ENCODE measurements at regions not wholly inside any gene's neighbourhood (a gene's known extent, or its start where the extent isn't known, plus 50 kb on each side); places are given as distances from the start of the nearest gene placed in this dataset.
"Not testable (repeated sequence)": the region's sequence is repeated elsewhere in the genome, so short reads cannot be mapped to it uniquely, and the experiment has no call there.

DNA sequence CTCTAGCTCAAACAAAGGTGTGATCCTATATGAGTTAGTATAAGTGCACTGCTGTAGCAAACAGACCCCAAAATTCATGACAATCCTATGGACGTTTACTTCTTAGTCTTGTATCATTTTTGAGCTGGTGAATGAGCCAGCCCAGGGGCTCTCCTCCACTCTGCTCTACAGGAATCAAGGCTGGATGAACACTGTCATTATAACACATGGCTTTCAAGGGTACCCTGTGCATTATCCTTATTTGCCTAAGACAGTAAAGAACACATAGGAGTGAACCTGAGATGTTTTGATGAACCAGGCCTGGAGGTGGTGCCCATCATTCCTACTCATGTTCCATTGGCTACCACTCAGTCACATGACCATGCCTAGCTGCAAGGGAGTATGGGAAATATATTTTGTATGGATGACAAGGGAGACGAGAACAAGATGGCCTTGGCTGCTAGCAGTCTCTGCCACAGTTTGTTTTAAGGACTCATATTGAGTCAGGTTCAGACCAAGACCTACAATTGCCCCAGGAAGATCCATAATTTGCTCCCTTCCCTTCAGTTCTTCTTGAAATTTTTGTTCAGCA is 107.4 kb upstream of the HES1 start:
- no peak for DNase-seq

- no peak for DNase-seq
Observed at GRCh38 chr3:194029846-194030245, 106.1 kb upstream of the HES1 start.

DNA sequence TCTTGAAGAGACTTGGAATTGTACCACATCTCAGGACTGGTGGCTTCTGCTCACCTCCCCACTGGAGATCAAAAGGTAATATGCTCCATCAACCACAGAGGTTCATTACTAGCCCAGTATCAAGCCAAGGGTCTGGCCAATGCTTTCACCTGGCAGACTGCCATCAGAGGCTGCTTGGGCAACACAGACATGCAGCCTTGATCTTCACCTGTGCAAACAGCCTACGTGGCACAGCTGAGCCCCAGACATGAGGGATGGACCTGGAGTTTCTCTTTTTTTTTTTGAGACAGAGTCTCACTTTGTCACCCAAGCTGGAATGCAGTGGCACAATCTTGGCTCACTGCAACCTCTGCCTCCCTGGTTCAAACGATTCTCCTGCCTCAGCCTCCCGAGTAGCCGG is 105.6 kb upstream of the HES1 start:
- no peak for DNase-seq

- no peak for DNase-seq
Observed at GRCh38 chr3:194031349-194031748, 104.6 kb upstream of the HES1 start.

DNA sequence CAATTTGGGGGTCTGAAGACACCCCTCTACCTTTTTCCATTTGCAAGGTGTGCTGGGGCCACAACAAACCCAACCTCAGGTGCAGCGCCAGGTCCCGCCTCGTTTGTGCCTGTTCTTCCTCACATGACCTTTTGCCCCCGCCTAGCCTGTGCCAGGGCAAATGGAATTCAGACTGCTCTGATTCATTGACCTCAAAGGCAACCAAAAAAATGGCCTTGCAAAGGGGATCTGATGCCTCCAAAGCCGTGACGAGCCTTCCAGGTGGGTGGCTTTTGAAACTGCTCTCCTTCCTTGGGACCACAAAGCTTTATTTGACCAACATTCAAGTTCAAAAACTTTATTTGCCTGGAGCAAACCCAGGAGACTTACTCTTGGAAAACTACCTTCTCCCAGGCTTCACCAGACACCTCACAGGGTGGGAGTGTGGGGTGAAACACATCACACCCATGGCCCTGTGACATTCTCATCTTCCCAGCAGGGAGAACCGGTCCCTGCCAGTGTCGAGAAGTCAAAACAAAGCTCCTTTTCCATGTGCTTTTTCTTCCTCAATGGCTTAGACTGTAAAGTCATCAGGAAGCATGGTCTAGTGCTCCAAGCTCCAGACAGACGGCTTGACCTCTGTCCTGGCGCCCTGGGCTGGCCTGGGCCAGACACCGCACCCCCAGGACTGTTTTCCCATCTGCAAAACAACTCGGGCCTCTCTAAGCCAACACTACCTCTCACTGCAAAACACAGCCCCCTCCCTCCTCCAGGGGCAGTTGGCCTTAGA is 103.9 kb upstream of the HES1 start:
- no peak for DNase-seq

DNA sequence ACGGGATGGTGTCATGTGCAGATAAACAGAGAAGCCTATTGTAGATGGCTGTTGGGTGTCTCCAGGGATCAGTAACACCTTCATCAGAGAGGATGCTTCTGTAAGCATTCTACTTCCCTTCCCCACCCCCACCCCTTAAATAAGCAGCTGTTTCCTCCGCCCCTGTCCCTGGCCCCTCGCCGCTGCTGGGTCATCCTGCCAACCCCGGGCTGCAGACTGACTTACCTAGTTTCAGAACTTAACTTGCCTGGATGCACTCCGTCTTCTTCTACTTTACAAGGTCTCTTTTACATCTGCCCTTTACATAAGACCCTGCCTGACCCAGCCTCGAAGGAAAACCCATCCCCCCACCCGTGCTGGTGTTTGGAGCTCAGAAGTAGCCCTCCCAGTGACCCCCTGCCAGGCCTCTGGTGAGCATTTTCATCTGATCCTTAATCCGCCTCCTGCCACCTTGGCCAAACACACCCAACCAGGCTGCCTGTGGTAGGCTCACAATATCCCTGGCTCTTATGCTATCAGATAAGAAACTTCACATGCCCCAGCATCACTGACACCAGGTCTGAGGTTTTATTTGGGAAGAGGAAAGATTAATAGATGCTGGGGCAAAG is 103.0 kb upstream of the HES1 start:
- no peak for DNase-seq

GRCh38 chr3:194034346-194035336 is 101.3 kb upstream of the HES1 start:
- no peak for DNase-seq

DNA sequence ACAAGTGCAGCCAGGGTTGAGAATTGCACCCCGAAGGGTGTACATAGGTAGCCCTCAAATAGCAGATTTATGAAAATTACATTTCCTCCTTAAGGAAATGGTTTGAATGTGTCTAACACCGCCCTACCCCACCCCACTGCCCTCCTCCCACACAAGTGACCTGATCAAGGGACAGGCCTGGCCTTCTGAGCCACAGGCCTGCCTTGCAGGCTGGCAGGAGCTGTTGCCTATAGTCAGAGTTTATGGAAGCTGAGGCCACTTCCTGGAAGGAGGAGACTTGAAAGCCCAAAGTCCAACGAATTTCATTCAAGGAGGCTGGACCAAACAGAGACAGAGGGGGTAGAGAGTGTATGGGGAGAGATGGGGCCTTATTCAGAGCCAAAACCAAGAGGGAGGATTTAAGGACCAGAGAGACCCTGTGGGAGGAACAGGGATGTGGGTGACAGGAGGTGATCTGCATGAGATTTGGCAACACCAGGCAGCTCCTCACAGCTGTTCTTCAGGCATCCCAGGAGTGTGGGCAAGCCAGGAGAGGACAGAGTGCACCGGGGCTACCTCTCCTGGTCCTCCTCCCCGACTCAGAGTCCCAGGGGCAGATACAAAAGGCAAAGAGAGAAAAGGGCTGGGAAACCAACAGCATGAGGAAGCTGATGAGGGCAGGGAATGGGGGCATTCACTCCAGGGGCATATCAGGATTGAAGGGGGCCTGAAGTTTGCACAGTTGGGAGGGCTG is 100.4 kb upstream of the HES1 start:
- no peak for DNase-seq

DNA sequence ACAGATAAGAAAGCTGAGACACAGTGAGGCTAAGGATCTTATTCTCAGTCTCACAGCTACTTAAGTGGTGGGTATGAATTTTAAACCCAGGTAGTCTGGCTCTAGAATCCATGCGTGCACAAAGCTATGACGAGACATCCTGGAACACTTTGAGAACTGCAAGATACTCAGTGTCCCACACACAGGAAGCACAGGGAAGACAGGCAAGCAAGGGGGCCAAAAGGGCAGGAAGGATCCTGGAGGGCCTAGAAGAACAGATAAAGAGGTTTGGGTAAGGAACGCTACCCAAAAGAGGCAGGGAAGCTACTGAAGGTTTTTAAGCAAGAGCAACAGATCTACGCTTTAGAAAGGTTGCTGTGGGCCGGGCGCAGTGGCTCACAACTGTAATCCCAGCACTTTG is 99.1 kb upstream of the HES1 start:
- no peak for DNase-seq

DNA sequence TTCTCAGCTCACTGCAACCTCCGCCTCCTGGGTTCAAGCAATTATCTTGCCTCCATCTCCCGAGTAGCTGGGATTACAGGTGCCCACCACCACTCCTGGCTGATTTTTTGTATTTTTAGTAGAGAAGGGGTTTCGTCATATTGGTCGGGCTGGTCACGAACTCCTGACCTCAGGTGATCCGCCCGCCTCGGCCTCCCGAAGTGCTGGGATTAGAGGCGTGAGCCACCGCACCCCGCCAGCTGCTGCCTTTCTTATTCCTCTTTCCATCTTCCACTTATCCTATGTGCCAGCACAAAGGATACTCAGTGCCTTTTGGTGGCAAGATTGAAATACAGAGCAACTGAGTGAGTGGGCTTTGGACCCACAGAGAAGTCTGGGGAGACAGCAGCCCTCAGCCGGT is 97.6 kb upstream of the HES1 start:
- DNase-seq = not testable (repeated sequence)

DNA sequence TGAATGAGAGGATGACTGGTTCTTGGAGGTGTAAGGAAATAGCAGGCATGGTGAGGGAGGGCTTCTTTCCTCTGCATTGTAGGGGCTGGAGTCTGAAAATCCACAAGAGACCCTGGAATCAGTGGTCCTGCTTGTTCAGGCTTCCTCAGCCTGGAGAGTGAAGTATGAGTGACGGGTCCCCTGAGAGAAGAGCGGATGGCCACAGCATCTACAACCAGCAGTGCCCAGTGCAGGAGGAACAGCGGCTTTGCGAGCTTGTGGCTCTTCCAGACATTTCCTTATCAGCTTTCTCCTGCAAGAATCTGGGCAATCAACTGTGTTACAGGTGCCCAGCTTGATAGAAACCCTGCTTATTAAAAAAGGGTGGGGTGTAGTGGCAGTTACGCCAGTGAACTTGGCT is 97.0 kb upstream of the HES1 start:
- DNase-seq = no peak

- DNase-seq = no peak
Observed at GRCh38 chr3:194040516-194041273, 95.3 kb upstream of the HES1 start.

DNA sequence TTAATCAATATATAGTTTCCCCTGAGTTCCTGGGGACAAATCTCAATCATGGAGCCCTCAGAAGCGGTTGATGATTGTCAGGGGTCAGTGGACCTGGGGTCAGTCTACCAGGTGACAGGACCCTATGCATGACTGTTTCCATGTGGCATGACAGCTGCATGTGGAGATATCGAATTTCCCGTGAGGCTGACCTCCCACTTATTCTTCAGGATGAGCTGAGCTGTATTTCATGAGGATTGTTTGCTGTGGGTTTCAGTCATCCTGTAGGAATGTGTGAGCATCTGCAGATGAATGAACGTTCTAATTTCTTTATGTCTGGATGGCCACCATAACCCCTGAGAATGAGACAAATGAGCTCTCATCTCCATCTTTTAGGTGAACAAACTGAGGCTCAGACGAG is 93.0 kb upstream of the HES1 start:
- DNase-seq = no peak

DNA sequence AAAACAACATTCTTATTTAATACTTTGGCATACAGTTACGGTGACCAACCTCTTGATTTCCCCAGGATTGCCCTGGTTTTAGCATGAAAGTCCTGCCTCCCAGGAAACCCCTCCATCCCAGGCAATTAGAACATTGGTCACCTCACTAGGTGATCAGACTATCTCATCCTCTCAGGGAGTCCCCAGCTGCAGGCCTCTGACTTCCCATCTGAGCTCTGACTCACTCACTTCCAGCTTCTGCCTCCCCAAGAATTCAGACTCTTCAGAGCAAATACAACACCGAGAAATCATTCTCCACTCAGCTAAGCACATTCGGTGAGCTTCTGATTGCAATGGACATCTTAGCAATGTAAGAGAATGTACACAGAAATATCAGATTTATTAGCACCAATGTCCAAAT is 92.4 kb upstream of the HES1 start:
- DNase-seq = no peak

DNA sequence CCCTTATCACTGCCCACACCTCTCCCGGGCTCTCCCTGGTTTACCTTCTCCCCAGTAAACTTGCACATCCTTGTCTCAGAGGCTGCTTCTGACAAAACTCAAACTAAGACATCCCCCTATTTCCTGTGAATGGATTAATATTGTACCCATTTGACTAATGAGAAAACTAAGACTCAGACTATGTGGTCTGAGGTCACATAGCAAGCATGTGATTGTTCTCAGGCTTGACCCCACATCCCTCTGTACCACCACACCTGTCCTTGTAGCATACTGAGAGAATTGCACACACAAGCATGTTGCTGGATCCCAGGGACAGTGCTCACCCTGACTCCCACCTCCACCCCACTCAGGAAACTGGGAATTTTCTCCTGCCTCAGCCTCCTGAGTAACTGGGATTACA is 90.7 kb upstream of the HES1 start:
- DNase-seq = no peak

DNA sequence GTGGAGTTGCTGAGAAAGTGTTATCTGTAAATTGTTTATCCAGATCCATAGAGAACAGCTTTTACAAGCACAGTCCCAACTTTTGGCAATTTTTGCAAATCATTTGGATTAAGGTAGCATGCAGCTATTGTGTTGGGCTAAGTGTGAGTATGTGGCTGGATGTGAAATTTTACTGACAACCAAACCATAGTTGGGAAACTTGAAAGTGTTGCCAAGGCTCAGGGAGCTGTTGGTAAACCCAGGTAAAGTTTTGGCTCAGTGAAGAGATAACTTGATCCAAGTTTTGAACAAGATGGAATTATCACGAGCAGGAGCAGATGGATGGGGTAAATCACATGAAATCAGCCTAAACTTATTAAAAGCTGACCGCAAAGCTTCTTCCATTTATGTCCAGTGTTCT is 90.0 kb upstream of the HES1 start:
- no peak for DNase-seq

GRCh38 chr3:194046531-194046930 is 89.4 kb upstream of the HES1 start:
- DNase-seq = no peak

- DNase-seq = peak; percentile 16
Observed at GRCh38 chr3:194046995-194047645, 88.8 kb upstream of the HES1 start.

GRCh38 chr3:194049394-194049793 is 86.6 kb upstream of the HES1 start:
- no peak for DNase-seq

DNA sequence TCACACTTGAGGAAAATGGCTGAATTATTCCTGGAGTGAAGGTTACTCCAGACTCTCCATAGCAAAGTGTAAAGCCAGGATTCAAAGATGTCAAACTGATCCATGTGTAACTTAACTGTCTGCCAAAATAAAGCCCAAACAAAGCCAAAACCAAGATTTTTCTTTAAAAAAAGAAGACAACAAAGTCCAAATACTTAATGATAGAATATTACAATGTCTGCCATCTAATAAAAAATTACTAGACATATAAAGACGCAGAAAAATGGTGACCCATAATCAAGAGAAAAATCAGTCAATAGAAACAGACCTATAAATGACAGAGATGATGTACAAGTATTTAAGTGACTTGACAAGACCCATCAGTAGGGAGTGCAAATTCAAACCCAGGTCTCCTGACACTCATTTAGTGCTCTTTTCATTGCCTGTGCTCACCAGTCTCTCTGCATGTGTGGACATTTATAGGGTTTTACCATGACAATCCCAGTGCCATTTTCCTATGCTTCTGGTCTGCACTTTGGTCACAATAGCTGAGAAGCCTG is 85.1 kb upstream of the HES1 start:
- no peak for DNase-seq

Measured in KG1 (cell line).